ENCODE measurements at regions not wholly inside any gene's neighbourhood (a gene's known extent, or its start where the extent isn't known, plus 50 kb on each side); places are given as distances from the start of the nearest gene placed in this dataset.

- no peaks in the 10 kb centered on the region for H3K4me1 ChIP-seq (ENCODE audit: control insufficient read depth, insufficient read depth, low read length)
- H3K4me3 ChIP-seq (ENCODE audit: low read length) = no peak overlapping the region
- H3K9me3 ChIP-seq (ENCODE audit: control insufficient read depth, low read length) = no peaks in the 10 kb centered on the region
Observed at GRCh38 chr16:56140645-56141044, 50.6 kb upstream of the GNAO1 start.

GRCh38 chr16:56137269-56137668, 54.0 kb upstream of the GNAO1 start:
- H3K4me3 ChIP-seq (ENCODE audit: low read length) = no peak overlapping the region

More at GRCh38 chr16:56140645-56141044, 50.6 kb upstream of the GNAO1 start:
- no peak for DNase-seq (ENCODE audit: low read depth)
- Histone ChIP-seq H3K9ac (ENCODE audit: low read length) (no peak overlapping the region), H3K36me3 (ENCODE audit: control insufficient read depth, insufficient read depth, low read length, severe bottlenecking) (no peaks in the 10 kb centered on the region), H3K27me3 (replicated peaks; ENCODE audit: control insufficient read depth, insufficient read depth, low read length) (peaks cover 4% of the 10 kb centered on the region)

DNA sequence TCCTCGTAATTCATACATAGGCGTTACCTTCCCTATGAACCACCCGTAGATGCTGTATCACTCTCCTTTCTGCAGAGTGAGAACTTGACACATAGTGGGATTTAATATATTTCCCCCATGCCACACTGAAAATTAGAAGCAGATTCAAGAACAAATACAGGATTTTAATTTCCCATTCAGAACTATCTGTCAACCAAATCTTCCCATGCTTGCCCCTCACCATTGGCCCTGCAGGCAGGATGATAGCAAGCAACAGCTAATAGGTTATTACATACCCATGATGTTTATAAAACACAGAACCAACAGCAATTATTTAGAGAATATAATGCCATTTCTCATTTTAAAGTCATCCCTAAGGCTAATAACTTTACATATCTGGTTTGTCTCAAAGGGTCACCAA, 55.0 kb upstream of the GNAO1 start:
- no peak overlapping the region for H3K4me3 ChIP-seq (ENCODE audit: low read length)
- no peak overlapping the region for H3K9ac ChIP-seq (ENCODE audit: low read length)
- DNase-seq (ENCODE audit: low read depth) = no peak
- no peaks in the 10 kb centered on the region for H3K9me3 ChIP-seq (ENCODE audit: control insufficient read depth, low read length)
- no peaks in the 10 kb centered on the region for H3K36me3 ChIP-seq (ENCODE audit: control insufficient read depth, insufficient read depth, low read length, severe bottlenecking)
- H3K27me3 ChIP-seq (replicated peaks; ENCODE audit: control insufficient read depth, insufficient read depth, low read length) = no peaks in the 10 kb centered on the region
- no peaks in the 10 kb centered on the region for H3K4me1 ChIP-seq (ENCODE audit: control insufficient read depth, insufficient read depth, low read length)

More at GRCh38 chr16:56137269-56137668, 54.0 kb upstream of the GNAO1 start:
- DNase-seq (ENCODE audit: low read depth) = no peak
- H3K4me1 ChIP-seq (ENCODE audit: control insufficient read depth, insufficient read depth, low read length) = no peaks in the 10 kb centered on the region
- no peaks in the 10 kb centered on the region for H3K36me3 ChIP-seq (ENCODE audit: control insufficient read depth, insufficient read depth, low read length, severe bottlenecking)
- H3K9me3 ChIP-seq (ENCODE audit: control insufficient read depth, low read length) = no peaks in the 10 kb centered on the region
- H3K9ac ChIP-seq (ENCODE audit: low read length) = no peak overlapping the region
- no peaks in the 10 kb centered on the region for H3K27me3 ChIP-seq (replicated peaks; ENCODE audit: control insufficient read depth, insufficient read depth, low read length)

- DNase-seq (ENCODE audit: low read depth) = no peak
- no peaks in the 10 kb centered on the region for H3K27me3 ChIP-seq (replicated peaks; ENCODE audit: control insufficient read depth, insufficient read depth, low read length)
- H3K4me1 ChIP-seq (ENCODE audit: control insufficient read depth, insufficient read depth, low read length) = no peaks in the 10 kb centered on the region
- no peak overlapping the region for H3K9ac ChIP-seq (ENCODE audit: low read length)
- H3K9me3 ChIP-seq (ENCODE audit: control insufficient read depth, low read length) = no peaks in the 10 kb centered on the region
- no peak overlapping the region for H3K4me3 ChIP-seq (ENCODE audit: low read length)
- H3K36me3 ChIP-seq (ENCODE audit: control insufficient read depth, insufficient read depth, low read length, severe bottlenecking) = no peaks in the 10 kb centered on the region
Observed at GRCh38 chr16:56134790-56135189, 56.5 kb upstream of the GNAO1 start.

- Histone ChIP-seq H3K36me3 (ENCODE audit: control insufficient read depth, insufficient read depth, low read length, severe bottlenecking) (no peaks in the 10 kb centered on the region), H3K9ac (ENCODE audit: low read length) (no peak overlapping the region), H3K4me1 (ENCODE audit: control insufficient read depth, insufficient read depth, low read length) (no peaks in the 10 kb centered on the region), H3K27me3 (replicated peaks; ENCODE audit: control insufficient read depth, insufficient read depth, low read length) (peaks cover 13% of the 10 kb centered on the region), H3K9me3 (ENCODE audit: control insufficient read depth, low read length) (no peaks in the 10 kb centered on the region), H3K4me3 (ENCODE audit: low read length) (no peak overlapping the region)
- no peak for DNase-seq (ENCODE audit: low read depth)
Observed at GRCh38 chr16:56125922-56126321, 65.4 kb upstream of the GNAO1 start.

GRCh38 chr16:56122251-56122650, 69.0 kb upstream of the GNAO1 start:
- H3K36me3 ChIP-seq (ENCODE audit: control insufficient read depth, insufficient read depth, low read length, severe bottlenecking) = no peaks in the 10 kb centered on the region
- DNase-seq (ENCODE audit: low read depth) = no peak
- no peaks in the 10 kb centered on the region for H3K9me3 ChIP-seq (ENCODE audit: control insufficient read depth, low read length)
- no peaks in the 10 kb centered on the region for H3K4me1 ChIP-seq (ENCODE audit: control insufficient read depth, insufficient read depth, low read length)
- H3K9ac ChIP-seq (ENCODE audit: low read length) = no peak overlapping the region
- peaks cover 12% of the 10 kb centered on the region for H3K27me3 ChIP-seq (replicated peaks; ENCODE audit: control insufficient read depth, insufficient read depth, low read length)
- no peak overlapping the region for H3K4me3 ChIP-seq (ENCODE audit: low read length)

DNA sequence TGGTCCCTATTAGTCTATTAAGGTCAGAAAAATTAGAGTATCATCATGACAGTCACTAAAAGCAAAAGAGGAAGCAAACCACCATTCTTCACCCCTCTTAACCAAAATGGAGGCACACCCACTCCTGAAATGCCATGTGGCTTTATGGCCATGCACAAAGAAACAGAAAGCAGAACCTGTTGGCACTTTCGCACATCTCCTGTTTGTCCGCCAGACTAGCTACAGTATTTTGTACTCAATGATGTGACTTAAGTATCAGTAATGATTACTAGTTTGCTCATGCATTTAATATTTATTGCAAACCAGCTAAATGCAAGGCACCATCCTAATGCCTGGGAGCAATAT, 70.2 kb upstream of the GNAO1 start:
- DNase-seq (ENCODE audit: low read depth) = no peak
- Histone ChIP-seq H3K4me3 (ENCODE audit: low read length) (no peak overlapping the region), H3K9me3 (ENCODE audit: control insufficient read depth, low read length) (no peaks in the 10 kb centered on the region), H3K4me1 (ENCODE audit: control insufficient read depth, insufficient read depth, low read length) (peaks cover under 1% of the 10 kb centered on the region), H3K36me3 (ENCODE audit: control insufficient read depth, insufficient read depth, low read length, severe bottlenecking) (no peaks in the 10 kb centered on the region), H3K27me3 (replicated peaks; ENCODE audit: control insufficient read depth, insufficient read depth, low read length) (peaks cover 12% of the 10 kb centered on the region), H3K9ac (ENCODE audit: low read length) (no peak overlapping the region)

DNA sequence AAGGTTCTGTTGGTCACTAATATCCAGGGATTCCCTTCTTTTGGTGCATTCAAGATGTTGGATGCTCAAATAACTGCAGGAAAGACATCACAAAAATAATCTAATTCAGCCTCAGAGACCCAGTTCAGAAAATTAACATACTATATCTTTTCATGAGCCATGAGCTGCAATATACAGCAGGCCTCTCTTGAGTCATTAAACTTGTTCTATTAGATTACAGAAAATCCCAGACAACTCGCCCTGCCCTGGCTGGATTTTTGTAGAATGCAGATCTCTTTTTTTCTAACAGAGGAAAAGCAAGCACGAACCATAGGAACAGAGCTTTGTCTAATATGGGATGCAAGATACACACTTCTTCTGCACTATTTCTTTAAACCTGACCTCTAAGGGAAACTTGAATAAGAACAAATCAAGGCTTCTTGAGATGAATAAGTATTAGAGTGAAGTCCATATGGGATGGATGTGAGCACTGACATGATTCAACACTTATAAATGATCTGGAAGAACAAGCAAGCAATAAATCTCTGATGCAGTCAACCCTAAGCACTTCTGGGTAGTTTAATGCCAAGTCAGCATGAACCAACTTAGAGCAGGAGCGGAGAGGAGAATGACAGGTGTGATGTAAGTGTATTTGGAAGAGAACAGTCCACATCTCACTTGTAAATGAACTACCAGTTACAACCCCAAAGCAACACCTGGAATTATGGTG, 70.7 kb upstream of the GNAO1 start:
- Histone ChIP-seq H3K36me3 (ENCODE audit: control insufficient read depth, insufficient read depth, low read length, severe bottlenecking) (no peaks in the 10 kb centered on the region), H3K9ac (ENCODE audit: low read length) (no peak overlapping the region)

DNA sequence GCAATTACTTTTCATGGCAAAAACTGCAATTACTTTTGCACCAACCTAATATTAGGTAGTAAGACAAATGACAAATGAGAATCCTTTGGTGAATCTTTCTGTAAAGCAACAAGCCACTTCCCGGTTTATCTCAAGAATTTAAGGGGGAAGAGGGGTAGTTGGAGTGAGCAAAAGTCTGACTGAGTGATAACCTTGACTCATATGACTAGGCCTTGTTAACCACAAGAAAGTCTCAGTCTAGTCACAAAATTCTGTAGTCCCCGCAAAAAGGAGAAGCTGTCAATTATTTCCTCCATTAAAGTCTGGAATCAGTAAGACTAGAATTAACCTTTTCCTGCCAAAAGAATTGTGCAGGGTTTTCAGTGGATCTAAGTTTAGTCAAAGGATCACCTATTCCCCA, 72.2 kb upstream of the GNAO1 start:
- Histone ChIP-seq H3K9me3 (ENCODE audit: control insufficient read depth, low read length) (no peaks in the 10 kb centered on the region), H3K9ac (ENCODE audit: low read length) (no peak overlapping the region), H3K36me3 (ENCODE audit: control insufficient read depth, insufficient read depth, low read length, severe bottlenecking) (no peaks in the 10 kb centered on the region), H3K4me3 (ENCODE audit: low read length) (no peak overlapping the region), H3K4me1 (ENCODE audit: control insufficient read depth, insufficient read depth, low read length) (peaks cover 10% of the 10 kb centered on the region), H3K27me3 (replicated peaks; ENCODE audit: control insufficient read depth, insufficient read depth, low read length) (peaks cover 10% of the 10 kb centered on the region)
- no peak for DNase-seq (ENCODE audit: low read depth)

More for the DNA sequence above, 70.7 kb upstream of the GNAO1 start:
- peaks cover 6% of the 10 kb centered on the region for H3K4me1 ChIP-seq (ENCODE audit: control insufficient read depth, insufficient read depth, low read length)
- DNase-seq (ENCODE audit: low read depth) = no peak
- H3K4me3 ChIP-seq (ENCODE audit: low read length) = no peak overlapping the region
- H3K27me3 ChIP-seq (replicated peaks; ENCODE audit: control insufficient read depth, insufficient read depth, low read length) = peaks cover 12% of the 10 kb centered on the region
- H3K9me3 ChIP-seq (ENCODE audit: control insufficient read depth, low read length) = no peaks in the 10 kb centered on the region

DNA sequence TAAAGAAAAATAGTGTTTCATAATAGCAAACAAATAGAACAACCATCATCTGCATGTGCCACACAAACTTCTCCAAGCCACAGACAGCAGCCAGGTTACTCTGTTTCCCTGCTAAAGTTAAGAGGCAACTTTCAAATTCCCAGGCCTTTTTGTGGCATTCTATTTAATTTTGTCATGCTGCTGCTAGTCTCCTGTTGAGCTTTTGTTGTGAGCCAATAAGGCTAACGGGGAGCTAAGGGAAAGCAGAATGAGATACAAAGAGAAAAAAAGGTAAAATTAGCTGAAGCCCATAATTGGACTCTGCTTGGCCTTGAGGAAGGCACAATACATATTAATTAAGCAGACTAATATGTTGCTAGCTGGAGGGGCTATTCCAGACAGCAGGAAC, 74.7 kb upstream of the GNAO1 start:
- Histone ChIP-seq H3K9me3 (ENCODE audit: control insufficient read depth, low read length) (no peaks in the 10 kb centered on the region), H3K4me1 (ENCODE audit: control insufficient read depth, insufficient read depth, low read length) (peaks cover 10% of the 10 kb centered on the region), H3K4me3 (ENCODE audit: low read length) (no peak overlapping the region), H3K9ac (ENCODE audit: low read length) (no peak overlapping the region), H3K36me3 (ENCODE audit: control insufficient read depth, insufficient read depth, low read length, severe bottlenecking) (no peaks in the 10 kb centered on the region), H3K27me3 (replicated peaks; ENCODE audit: control insufficient read depth, insufficient read depth, low read length) (peaks cover 4% of the 10 kb centered on the region)
- DNase-seq (ENCODE audit: low read depth) = no peak

GRCh38 chr16:56115817-56116576, 75.3 kb upstream of the GNAO1 start:
- H3K27me3 ChIP-seq (replicated peaks; ENCODE audit: control insufficient read depth, insufficient read depth, low read length) = peaks cover 4% of the 10 kb centered on the region
- peaks cover 10% of the 10 kb centered on the region for H3K4me1 ChIP-seq (ENCODE audit: control insufficient read depth, insufficient read depth, low read length)
- no peak for DNase-seq (ENCODE audit: low read depth)
- H3K9ac ChIP-seq (ENCODE audit: low read length) = no peak overlapping the region
- no peaks in the 10 kb centered on the region for H3K36me3 ChIP-seq (ENCODE audit: control insufficient read depth, insufficient read depth, low read length, severe bottlenecking)
- no peak overlapping the region for H3K4me3 ChIP-seq (ENCODE audit: low read length)
- no peaks in the 10 kb centered on the region for H3K9me3 ChIP-seq (ENCODE audit: control insufficient read depth, low read length)

All from adipocyte (in vitro differentiated cells).